GM13976 (cell line): ENCODE measurements at regions not wholly inside any gene's neighbourhood (a gene's known extent, or its start where the extent isn't known, plus 50 kb on each side); places are given as distances from the start of the nearest gene placed in this dataset.

ENCODE experiments used
- DNase-seq: peaks from one replicate; pipeline ENCODE4 v3.0.0; 2012; ENCODE audit warnings: low spot score
- in situ Hi-C: fragments of 300-500 bp; cut with MboI; formaldehyde crosslinking; loops from one replicate; pipeline ENCODE4 v1.12.0; 2022; ENCODE audit warnings: low sequenced_read_pairs, mixed read lengths, inconsistent platforms; ENCODE audit not compliant: unreplicated experiment
- TF ChIP-seq, protein P1 (sequence below): IDR thresholded peaks from 2 replicates; pipeline ENCODE4 v1.5.1; 2012; ENCODE audit warnings: borderline replicate concordance, mild to moderate bottlenecking; ENCODE audit not compliant: insufficient read depth; ENCODE audit errors: extremely low read depth, missing control alignments, control extremely low read depth

DNA sequence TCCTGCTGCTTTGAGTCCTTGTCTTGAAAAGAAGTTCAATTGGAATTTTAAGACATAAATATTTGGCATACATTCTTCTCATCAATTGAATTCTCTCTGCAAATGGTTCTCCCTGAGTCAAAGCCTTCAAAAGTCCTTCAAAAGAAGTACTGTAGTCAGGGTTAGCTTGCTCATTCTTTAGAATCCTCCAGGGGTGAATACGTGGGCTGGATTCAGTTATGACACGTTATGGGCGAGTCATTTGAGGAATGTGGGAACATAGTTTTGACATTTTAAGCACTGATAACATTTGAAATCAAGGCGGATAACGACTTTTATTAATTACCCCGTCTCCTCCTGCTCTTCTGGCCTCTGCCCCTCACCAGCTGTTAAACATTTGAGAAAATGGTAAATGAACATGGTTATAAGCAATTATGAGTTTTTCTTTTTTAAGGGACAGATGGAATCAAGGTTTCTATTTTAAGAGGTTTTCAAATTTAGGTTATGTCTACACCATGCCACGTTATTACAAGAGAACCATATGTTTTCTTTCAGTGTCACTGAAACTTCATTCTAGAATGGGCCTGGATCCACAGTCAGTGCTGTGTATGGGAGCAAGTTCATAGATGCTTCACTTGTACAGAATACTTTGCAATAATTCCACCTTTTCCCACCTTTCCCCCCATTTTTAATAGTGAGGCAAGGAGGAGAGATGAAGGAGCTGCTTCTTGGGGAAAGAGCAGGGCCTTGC, 273.1 kb downstream of the TSN start:
- no peak for DNase-seq
- TF ChIP-seq, protein P1, sequence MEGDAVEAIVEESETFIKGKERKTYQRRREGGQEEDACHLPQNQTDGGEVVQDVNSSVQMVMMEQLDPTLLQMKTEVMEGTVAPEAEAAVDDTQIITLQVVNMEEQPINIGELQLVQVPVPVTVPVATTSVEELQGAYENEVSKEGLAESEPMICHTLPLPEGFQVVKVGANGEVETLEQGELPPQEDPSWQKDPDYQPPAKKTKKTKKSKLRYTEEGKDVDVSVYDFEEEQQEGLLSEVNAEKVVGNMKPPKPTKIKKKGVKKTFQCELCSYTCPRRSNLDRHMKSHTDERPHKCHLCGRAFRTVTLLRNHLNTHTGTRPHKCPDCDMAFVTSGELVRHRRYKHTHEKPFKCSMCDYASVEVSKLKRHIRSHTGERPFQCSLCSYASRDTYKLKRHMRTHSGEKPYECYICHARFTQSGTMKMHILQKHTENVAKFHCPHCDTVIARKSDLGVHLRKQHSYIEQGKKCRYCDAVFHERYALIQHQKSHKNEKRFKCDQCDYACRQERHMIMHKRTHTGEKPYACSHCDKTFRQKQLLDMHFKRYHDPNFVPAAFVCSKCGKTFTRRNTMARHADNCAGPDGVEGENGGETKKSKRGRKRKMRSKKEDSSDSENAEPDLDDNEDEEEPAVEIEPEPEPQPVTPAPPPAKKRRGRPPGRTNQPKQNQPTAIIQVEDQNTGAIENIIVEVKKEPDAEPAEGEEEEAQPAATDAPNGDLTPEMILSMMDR, result no peak
- in situ Hi-C loops, result no loop called here

- DNase-seq, result no peak
- in situ Hi-C loops, result no loop called here
- TF ChIP-seq, protein P1, result no peak
These were observed 274.0 kb downstream of the TSN start for GRCh38 chr2:122029456-122029855.

GRCh38 chr2:122029945-122030344, 274.5 kb downstream of the TSN start:
- TF ChIP-seq, protein P1, result no peak
- no peak for DNase-seq
- in situ Hi-C loops, result no loop called here

DNA sequence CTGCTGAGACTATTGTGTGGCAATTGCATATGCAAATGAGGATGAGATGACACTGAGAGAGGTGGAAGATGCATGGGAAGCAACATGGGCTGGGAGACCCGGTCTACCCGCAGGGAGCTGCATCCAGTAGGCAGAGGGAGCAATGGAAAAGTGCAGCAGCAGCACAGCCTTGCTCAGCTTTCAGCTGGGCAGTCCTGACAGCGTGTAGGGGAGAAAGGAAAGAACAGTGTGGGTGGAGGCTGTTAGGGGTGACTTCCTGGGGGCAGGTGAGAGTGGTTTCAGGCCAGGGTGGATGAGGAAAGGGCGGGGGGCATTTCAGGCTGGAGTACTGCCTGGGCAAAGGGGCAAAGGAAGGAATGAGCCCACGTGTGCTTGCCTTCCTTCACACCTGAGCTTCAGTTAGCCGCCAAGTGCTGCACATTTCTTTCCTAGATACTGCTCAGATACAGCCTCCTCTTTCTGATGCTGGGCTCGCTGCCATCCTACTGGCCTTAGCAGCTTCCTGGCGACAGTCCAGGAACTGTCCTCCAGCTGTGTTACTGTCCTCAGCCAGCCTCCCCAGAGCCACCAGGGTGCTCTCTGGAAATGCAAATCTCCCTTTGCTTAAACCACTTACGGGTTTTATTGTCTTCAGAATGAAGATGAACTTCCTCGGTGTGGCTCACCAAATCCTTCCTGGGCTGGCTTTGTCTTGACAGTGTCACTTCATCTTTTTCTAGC, 276.3 kb downstream of the TSN start:
- TF ChIP-seq, protein P1, result no peak
- no peak for DNase-seq
- in situ Hi-C loops, result no loop called here

DNA sequence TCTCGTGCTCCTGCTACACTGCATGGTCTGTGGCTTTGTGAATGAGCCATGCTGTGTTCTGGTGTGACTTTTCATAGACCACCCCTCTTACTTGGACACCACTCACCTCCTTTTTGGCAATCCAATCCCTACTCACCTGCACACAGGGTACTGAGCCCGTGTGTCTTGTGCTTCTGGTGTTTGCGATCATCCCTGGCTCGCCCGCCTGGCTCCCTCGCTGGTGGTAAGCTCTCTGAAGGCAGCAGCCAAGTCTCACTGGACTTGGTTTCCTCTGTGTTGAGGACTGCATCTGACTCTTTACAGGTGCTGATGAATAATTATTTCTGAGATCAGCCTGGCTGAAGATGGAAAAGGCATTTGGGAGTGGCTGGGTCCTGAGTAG, 276.8 kb downstream of the TSN start:
- in situ Hi-C loops, result no loop called here
- TF ChIP-seq, protein P1, result no peak
- DNase-seq, result no peak

DNA sequence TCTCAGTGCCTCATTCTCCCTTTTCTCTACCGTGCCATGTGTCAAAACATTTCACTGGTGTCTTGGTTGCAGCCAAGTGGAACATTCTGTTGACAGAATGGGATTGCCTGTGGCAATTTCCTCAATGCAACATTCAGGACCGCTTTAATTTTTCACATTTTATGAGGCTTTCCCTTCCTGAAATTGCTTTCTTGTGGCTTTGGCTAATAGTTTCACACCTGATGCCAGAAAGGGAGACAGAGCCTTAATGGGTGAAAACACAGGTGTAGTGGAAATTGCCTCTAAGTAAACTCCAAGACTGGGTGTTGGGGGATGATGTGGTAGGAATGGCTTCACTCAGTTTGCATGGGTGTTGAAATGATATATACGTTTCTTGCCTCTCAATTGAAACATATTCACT, 278.3 kb downstream of the TSN start:
- DNase-seq, result no peak
- TF ChIP-seq, protein P1, result no peak
- in situ Hi-C loops, result no loop called here
